ENCODE measurements at regions not wholly inside any gene's neighbourhood (a gene's known extent, or its start where the extent isn't known, plus 50 kb on each side); places are given as distances from the start of the nearest gene placed in this dataset.

- Histone ChIP-seq H3K9ac (ENCODE audit: low read length) (no peak overlapping the region), H4K20me1 (ENCODE audit: insufficient read depth) (no peaks in the 10 kb centered on the region), H3K27ac (ENCODE audit: low read depth, low read length) (no peak overlapping the region), H3K27me3 (ENCODE audit: insufficient read depth, low read length) (no peaks in the 10 kb centered on the region), H3K9me2 (ENCODE audit: insufficient read depth) (no peaks in the 10 kb centered on the region), H3K4me1 (ENCODE audit: control insufficient read depth in 1 of 2, insufficient read depth in 2 of 2, low read length in 2 of 2) (no peaks in the 10 kb centered on the region), H3K4me2 (ENCODE audit: low read length) (no peak overlapping the region), H3K79me2 (ENCODE audit: insufficient read depth, low read length) (no peaks in the 10 kb centered on the region), H2AFZ (ENCODE audit: low read depth, low read length, poor library complexity, severe bottlenecking) (no peak overlapping the region), H3K9me3 (ENCODE audit: control insufficient read depth in 1 of 2, insufficient read depth in 1 of 2, low read depth in 1 of 2, low read length in 2 of 2) (no peaks in the 10 kb centered on the region), H3K4me3 (replicated peaks in 1 of 2; ENCODE audit: low read depth in 1 of 2, low read length in 2 of 2) (no peak overlapping the region), H3K36me3 (ENCODE audit: control insufficient read depth in 1 of 2, insufficient read depth in 2 of 2, low read length in 2 of 2) (no peaks in the 10 kb centered on the region)
- ChIA-PET RAD21 (ENCODE audit: low non-redundant PET in 1 of 2, low total read pairs in 2 of 2, uncharacterized antibody in 2 of 2, unreplicated experiment in 2 of 2) (no interaction called here), POLR2A (interaction anchor here (1.1 kb wide), 1 partner anchor 15 kb away, joined by 3 read pairs; no protein-coding TSS in a partner anchor), CTCF (no interaction called here)
- intact Hi-C loops (cut with micrococcal nuclease): no loop called here
- DNase-seq (ENCODE audit: low read depth, low spot score) (no peak), ATAC-seq (no peak)
- no peak for TF ChIP-seq CBX3 (IDR thresholded peaks at IDR 0.05; ENCODE audit: low read depth)
- TF ChIP-seq POLR2AphosphoS5 (IDR thresholded peaks at IDR 0.05; ENCODE audit: low read depth, low read length): no peak
- TF ChIP-seq EGR1 (IDR thresholded peaks at IDR 0.05; ENCODE audit: low read depth): no peak
- TF ChIP-seq JUND (IDR thresholded peaks at IDR 0.05): no peak
- TF ChIP-seq EZH2phosphoT487 (IDR thresholded peaks at IDR 0.05; ENCODE audit: borderline replicate concordance): no peak
- TF ChIP-seq FOSL1 (IDR thresholded peaks at IDR 0.05; ENCODE audit: low read depth): no peak
- TF ChIP-seq CEBPB (IDR thresholded peaks at IDR 0.05; ENCODE audit: low read depth): no peak
- no TSS peak for BruUV-seq (replicated peaks)
Measured at GRCh38 chr16:66263168-66263972, 103.1 kb upstream of the CDH5 start.

- no peak overlapping the region for H2AFZ ChIP-seq (ENCODE audit: low read depth, low read length, poor library complexity, severe bottlenecking)
- H3K36me3 ChIP-seq (ENCODE audit: control insufficient read depth in 1 of 2, insufficient read depth in 2 of 2, low read length in 2 of 2): no peaks in the 10 kb centered on the region
- no peak overlapping the region for H3K4me3 ChIP-seq (replicated peaks in 1 of 2; ENCODE audit: low read depth in 1 of 2, low read length in 2 of 2)
- no peaks in the 10 kb centered on the region for H3K9me2 ChIP-seq (ENCODE audit: insufficient read depth)
- no peak for DNase-seq (ENCODE audit: low read depth, low spot score)
- no peak for ATAC-seq
- no peaks in the 10 kb centered on the region for H3K79me2 ChIP-seq (ENCODE audit: insufficient read depth, low read length)
- H4K20me1 ChIP-seq (ENCODE audit: insufficient read depth): no peaks in the 10 kb centered on the region
- no TSS peak for BruUV-seq (replicated peaks)
- no peaks in the 10 kb centered on the region for H3K27me3 ChIP-seq (ENCODE audit: insufficient read depth, low read length)
- H3K4me2 ChIP-seq (ENCODE audit: low read length): no peak overlapping the region
- no peaks in the 10 kb centered on the region for H3K4me1 ChIP-seq (ENCODE audit: control insufficient read depth in 1 of 2, insufficient read depth in 2 of 2, low read length in 2 of 2)
- intact Hi-C loops (cut with micrococcal nuclease): no loop called here
- RAD21 ChIA-PET (ENCODE audit: low non-redundant PET in 1 of 2, low total read pairs in 2 of 2, uncharacterized antibody in 2 of 2, unreplicated experiment in 2 of 2): no interaction called here
- no peak overlapping the region for H3K9ac ChIP-seq (ENCODE audit: low read length)
- H3K27ac ChIP-seq (ENCODE audit: low read depth, low read length): no peak overlapping the region
- POLR2A ChIA-PET: interaction anchor here (1.1 kb wide), 1 partner anchor 14 kb away, joined by 3 read pairs; no protein-coding TSS in a partner anchor
- no peaks in the 10 kb centered on the region for H3K9me3 ChIP-seq (ENCODE audit: control insufficient read depth in 1 of 2, insufficient read depth in 1 of 2, low read depth in 1 of 2, low read length in 2 of 2)
- CTCF ChIA-PET: no interaction called here
- TF ChIP-seq EZH2 (IDR thresholded peaks at IDR 0.05) (no peak), YY1 (IDR thresholded peaks at IDR 0.05; ENCODE audit: extremely low read depth, insufficient replicate concordance, low read depth, low read length) (no peak), SP1 (IDR thresholded peaks at IDR 0.05; ENCODE audit: low read depth) (no peak), ZNF274 (IDR thresholded peaks at IDR 0.05; ENCODE audit: low read depth, low read length) (no peak), REST (IDR thresholded peaks at IDR 0.05; ENCODE audit: low read depth) (no peak), ZFX (IDR thresholded peaks at IDR 0.05) (no peak), CEBPB (IDR thresholded peaks at IDR 0.05; ENCODE audit: low read depth) (no peak), CBX3 (IDR thresholded peaks at IDR 0.05; ENCODE audit: low read depth) (no peak), ATF3 (IDR thresholded peaks at IDR 0.05) (no peak), ELF1 (IDR thresholded peaks at IDR 0.05; ENCODE audit: borderline replicate concordance, low read depth) (no peak), MAX (IDR thresholded peaks at IDR 0.05) (no peak), FOSL1 (IDR thresholded peaks at IDR 0.05; ENCODE audit: low read depth) (no peak)
Measured at GRCh38 chr16:66262253-66263167, 104.0 kb upstream of the CDH5 start.
